Stimulated activated CD8-positive, alpha-beta memory T cell treated with anti-CD3 and anti-CD28 coated beads, Interleukin-15, amount 100 ng/mL, for 1 hour (primary cell): ENCODE measurements at regions not wholly inside any gene's neighbourhood (a gene's known extent, or its start where the extent isn't known, plus 50 kb on each side); places are given as distances from the start of the nearest gene placed in this dataset.
"Not testable (repeated sequence)": the region's sequence is repeated elsewhere in the genome, so short reads cannot be mapped to it uniquely, and the experiment has no call there.

Source experiments
- DNase-seq: peaks from one replicate; pipeline ENCODE4 v3.0.0-alpha.2; 2020; ENCODE audit warnings: low read depth

DNA sequence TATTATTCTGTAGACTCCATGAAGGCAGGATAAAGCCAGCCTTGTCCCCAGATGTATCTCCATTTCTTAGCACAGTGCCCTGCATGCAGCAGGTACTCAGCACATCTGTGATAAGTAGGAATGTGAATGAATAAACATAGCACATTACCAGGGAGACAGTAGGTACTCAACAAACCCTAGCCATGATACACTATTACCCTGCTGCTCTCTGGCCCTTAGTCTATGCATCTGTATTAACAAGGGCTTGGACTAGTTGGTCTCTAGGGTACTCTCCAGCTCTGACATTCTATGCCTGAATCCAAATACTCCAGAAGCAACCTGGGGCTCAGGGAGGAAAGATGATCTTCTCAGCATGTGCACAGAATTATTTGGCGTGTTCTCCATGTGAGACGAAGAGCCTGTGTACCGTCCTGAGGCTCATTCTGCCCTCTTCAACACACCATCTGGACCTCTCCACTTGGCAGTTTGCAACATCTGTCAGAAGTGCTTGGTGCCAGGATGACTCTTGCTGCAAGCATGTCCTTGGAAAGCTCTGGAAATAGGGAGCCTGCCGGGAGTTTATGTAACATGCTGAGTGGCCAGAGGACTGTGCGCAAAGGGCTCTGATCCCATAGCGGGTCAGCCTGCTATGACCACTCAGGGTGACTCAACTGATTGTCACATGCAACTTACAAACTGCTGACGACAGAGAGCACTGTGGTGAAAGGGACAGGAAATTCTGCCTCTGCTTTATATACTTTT lies 228.2 kb upstream of the USP24 start:
- DNase-seq, result no peak

- no peak for DNase-seq
These were observed 226.3 kb upstream of the USP24 start for GRCh38 chr1:55441489-55441888.

DNA sequence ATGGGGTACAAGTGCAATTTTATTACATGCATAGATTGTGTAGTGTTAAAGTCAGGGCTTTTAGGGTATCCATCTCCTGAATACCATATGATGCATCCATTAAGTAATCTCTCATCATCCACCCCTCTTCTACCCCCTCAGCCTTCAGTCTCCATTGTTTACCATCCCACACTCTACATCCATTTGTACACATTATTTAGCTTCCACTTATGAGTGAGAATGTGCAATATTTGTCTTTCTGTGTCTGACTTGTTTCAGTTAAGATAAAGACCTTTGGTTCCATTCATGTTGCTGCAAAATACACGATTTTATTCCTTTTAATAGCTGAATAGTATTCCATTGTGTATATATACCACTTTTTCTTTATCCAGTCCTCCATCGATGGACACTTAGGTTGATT lies 222.5 kb upstream of the USP24 start:
- DNase-seq, result no peak

DNA sequence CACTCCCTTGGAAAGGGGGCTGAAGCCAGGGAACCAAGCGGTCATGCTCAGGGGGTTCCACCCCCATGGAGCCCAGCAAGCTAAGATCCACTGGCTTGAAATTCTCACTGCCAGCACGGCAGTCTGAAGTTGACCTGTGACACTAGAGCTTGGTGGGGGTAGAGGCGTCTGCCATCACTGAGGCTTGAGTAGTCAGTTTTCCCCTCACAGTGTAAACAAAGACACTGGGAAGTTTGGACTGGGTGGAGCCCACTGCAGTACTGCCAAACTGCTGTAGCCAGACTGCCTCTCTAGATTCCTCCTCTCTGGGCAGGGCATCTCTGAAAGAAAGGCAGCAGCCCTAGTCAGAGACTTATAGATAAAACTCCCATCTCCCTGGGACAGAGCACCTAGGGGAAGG lies 215.6 kb upstream of the USP24 start:
- not testable (repeated sequence) for DNase-seq

DNA sequence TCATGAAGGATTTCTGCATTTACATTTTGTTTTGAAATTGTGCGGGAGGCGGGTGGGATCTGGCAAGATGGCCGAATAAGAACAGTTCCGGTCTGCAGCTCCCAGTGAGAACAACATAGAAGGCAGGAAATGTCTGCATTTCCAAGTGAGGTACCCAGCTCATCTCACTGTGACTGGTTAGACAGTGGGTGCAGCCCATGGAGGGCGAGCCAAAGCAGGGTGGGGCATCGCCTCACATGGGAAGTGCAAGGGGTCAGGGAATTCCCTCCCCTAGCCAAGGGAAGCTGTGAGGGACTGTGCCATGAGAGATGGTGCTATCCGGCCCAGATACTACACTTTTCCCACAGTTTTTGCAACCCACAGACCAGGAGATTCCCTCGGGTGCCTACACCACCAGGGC lies 215.0 kb upstream of the USP24 start:
- not testable (repeated sequence) for DNase-seq

- no peak for DNase-seq
These were observed 214.1 kb upstream of the USP24 start for GRCh38 chr1:55428944-55429931.

DNA sequence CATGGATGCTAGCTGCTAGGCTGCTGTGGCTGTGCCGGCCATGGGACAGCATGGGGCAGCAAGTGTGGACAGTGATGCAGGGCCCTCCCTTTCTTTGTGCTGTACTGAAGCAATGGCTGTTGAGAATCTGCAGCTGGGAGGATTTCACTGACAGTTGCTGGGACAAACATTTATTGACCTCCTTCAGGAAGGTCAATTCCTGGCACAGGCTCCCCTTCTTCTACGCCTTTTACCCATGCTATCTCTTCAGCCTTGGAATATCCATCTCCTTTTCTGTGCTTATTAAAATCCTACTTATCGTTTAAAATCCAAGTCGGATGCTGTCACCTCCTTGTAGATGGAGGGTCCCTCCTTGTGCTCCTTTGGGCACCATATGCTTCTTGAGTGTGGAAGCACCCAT lies 213.1 kb upstream of the USP24 start:
- no peak for DNase-seq

- DNase-seq, result no peak
These were observed 212.4 kb upstream of the USP24 start for GRCh38 chr1:55427606-55428005.

- DNase-seq, result no peak
These were observed 211.5 kb upstream of the USP24 start for GRCh38 chr1:55426619-55427018.

- DNase-seq, result no peak
These were observed 211.0 kb upstream of the USP24 start for GRCh38 chr1:55426156-55426555.

GRCh38 chr1:55425310-55425930 lies 210.3 kb upstream of the USP24 start:
- DNase-seq, result no peak

DNA sequence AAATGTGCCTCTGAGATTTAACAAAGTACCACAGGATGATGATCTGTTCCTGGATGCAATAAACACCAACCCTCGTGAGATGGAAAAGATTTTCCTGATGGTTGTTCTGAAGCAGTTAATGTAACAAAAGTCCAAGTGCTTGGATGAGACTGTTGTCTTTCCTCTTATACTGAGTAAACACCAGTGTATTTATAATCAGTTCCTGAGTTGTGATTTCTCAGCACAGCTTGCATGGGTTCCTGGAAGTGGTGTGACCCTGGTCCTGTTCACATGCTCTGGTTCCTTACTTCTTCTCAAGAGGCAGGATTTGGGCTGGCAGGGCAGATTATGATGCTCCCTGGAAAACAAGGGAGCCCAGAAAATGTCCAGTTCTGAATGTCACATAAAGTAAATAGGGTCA lies 208.2 kb upstream of the USP24 start:
- DNase-seq, result no peak

DNA sequence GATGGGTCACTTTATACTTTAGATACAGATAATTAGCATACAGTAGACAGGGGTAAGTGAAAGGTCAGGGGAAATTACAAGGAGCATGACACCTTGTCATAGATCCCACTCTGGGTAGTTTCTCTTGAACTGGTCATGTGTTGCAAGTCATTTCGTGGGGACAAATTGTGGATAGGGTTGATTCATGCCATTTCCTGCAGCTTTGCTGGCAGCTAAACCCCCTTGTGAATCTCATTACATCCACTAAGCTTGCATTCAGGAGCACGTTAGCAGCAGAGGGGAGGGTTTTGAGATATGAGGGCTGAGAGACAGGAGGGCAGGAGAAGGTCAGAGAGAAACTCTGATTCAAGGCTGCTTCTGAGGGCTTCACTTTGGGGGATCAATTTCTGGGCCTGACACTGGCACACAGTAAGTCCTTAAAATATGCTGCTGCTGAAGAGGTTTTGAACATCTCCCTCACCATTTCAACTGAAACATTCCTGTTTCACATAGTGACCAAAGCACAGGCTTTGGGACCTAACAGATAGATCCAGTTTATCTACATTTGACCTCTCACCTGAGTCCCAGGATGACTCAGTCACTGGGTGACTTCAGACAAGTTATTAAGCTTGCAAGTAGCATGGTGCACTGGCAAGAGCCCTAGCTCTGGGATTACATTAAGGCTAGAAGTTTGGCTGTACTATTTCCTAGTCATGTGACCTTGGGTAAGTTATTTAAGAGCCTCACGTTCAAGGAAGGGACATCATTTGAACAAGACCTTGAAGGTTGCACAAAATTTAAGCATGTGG lies 206.0 kb upstream of the USP24 start:
- no peak for DNase-seq

- DNase-seq, result no peak
These were observed 204.9 kb upstream of the USP24 start for GRCh38 chr1:55420026-55420425.

DNA sequence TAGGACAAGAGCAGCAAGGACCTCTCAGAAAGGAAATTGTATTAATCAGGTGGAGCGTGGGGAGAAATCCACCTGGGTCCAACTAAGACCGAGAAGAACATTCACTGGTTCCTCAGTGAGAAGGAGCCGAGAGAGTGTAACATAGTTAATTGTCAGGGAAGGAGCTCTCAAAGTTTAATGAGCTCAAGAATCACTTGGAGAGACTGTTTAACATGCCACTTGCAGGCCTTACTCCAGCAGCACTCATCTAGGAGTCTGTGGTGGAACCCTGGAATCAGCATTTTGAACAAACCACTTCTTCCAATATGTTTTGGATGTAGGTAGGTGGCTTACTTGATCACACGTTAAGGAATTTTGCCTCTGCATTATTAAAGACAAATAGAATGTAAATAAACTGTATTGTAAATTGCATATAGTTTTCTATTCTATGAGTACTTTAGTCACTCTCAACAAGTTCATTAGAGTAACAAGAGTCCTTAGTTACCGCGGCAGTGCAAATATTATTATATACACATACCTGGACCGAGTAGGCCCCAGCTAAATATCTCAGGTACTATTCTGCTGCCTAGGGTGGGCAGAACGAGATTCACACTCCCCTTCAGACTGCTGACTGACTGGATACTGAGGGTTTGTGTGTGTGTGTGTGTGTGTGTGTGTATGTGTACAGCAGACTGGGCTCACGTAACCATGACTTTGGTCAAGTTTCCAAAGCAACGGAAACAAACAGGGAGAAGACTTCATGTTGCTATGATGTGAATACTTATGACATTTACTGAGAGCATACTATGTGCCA lies 203.2 kb upstream of the USP24 start:
- DNase-seq, result no peak

DNA sequence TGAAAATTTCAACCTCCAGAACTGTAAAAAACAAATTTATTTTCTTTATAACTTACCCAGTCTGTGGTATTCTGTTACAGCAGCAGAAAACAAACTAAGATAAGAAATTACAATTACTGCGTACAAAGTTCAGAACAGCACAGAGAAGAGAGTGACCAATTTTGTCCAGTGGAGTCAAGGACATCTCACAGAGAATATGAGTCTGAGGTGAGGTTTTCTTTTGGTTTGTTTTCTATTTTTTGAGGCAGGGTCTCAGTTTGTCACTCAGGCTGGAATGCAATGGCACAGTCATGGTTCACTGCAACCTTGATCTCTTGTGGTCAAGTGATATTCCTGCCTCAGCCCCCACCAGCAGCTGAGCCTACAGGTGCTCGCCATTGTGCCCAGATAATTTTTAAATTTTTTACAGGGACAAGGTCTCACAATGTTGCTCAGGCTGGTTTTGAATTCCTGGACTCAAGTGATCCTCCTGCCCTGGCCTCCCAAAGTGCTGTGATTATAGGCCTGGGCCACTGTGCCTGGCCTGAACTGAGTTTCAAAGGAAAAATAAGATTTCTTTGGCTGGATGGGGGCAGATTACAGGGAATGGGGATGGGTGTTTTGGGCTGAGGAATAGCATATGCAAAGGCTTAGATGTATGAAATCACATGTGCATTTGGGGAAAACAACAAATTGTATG lies 201.1 kb upstream of the USP24 start:
- no peak for DNase-seq

- DNase-seq, result no peak
These were observed 198.1 kb upstream of the USP24 start for GRCh38 chr1:55413286-55413685.

- no peak for DNase-seq
These were observed 196.9 kb upstream of the USP24 start for GRCh38 chr1:55412060-55412459.

DNA sequence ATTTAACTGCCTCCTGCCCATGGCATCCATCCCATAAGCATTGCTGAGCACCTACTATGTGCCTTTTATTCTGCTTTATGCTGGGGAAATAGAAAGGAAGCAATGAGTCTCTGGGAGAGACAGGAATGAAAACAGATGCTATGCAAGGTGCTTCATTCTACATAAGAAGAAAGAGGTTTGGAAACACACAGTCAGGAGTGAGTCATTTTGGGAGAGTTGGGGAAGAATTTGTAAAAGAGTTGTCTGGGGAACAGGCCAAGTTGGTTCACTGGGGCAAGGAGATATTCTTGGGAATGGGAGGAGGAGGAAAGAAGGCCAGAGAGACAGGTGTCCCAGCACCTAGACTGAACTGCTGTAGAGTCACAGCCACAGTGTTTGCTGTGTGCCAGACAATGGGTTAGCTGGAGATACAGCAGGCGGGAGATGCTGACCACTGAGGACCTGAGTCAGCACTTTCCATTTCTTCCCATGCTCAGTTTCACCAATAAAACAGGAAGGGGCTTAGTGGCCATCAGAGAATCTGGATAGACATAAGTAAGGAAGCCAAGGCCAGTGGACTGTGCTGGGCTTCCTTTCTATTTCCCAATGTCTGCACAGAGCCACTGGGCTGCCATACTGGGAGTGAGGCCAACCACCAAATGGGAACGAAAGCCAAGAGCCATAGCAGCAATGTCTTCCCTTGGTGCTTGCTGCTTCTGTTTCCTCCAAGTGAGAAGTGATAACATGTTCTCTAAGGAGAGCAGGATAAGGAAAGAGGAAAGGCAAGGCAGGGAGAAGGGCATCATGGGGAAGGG lies 187.7 kb upstream of the USP24 start:
- DNase-seq, result no peak

- no peak for DNase-seq
These were observed 187.0 kb upstream of the USP24 start for GRCh38 chr1:55402142-55402541.
